SK-N-SH treated with all-trans-retinoic acid at 6 μM for 48 hours (cell line): ENCODE measurements at regions not wholly inside any gene's neighbourhood (a gene's known extent, or its start where the extent isn't known, plus 50 kb on each side); places are given as distances from the start of the nearest gene placed in this dataset.

Experiments used
- ATAC-seq: fragments of 200-7000 bp; cut with Tn5 transposase; 3 replicates; pipeline ENCODE4 v1.9.1; 2020; ENCODE audit warnings: mild to moderate bottlenecking, moderate library complexity
- BACH2 ChIP-seq: fragments of 250-450 bp; sonication (Bioruptor Pico); IDR thresholded peaks from 2 replicates; pipeline ENCODE4 v1.9.0; 2021; ENCODE audit warnings: mild to moderate bottlenecking, borderline replicate concordance
- CREB5 ChIP-seq: fragments of 250-450 bp; sonication (Bioruptor Pico); IDR thresholded peaks from 2 replicates; pipeline ENCODE4 v1.5.1; 2020; ENCODE audit warnings: low read depth, mild to moderate bottlenecking, moderate library complexity
- CSDC2 ChIP-seq: fragments of 250-450 bp; sonication (Bioruptor Pico); IDR thresholded peaks from 2 replicates; pipeline ENCODE4 v1.5.0; 2020; ENCODE audit warnings: mild to moderate bottlenecking, moderate library complexity
- CSRNP3 ChIP-seq: fragments of 250-450 bp; sonication (Bioruptor Pico); IDR thresholded peaks from 2 replicates; pipeline ENCODE4 v1.5.1; 2021; ENCODE audit warnings: mild to moderate bottlenecking, moderate library complexity
- GLIS3 ChIP-seq: fragments of 250-450 bp; sonication (Bioruptor Pico); IDR thresholded peaks from 2 replicates; pipeline ENCODE4 v1.5.0; 2020; ENCODE audit warnings: mild to moderate bottlenecking, moderate library complexity
- ISL1 ChIP-seq: fragments of 250-450 bp; sonication (Bioruptor Pico); IDR thresholded peaks from 2 replicates; pipeline ENCODE4 v2.1.2; 2022; ENCODE audit warnings: mild to moderate bottlenecking, moderate library complexity
- OSR1 ChIP-seq: fragments of 250-450 bp; sonication (Bioruptor Pico); IDR thresholded peaks from 2 replicates; pipeline ENCODE4 v1.8.0; 2022; ENCODE audit warnings: moderate library complexity, mild to moderate bottlenecking, inconsistent platforms
- PATZ1 ChIP-seq: fragments of 250-450 bp; sonication (Bioruptor Pico); IDR thresholded peaks from 2 replicates; pipeline ENCODE4 v1.8.0; 2020; ENCODE audit warnings: mild to moderate bottlenecking, moderate library complexity, borderline replicate concordance
- POU6F1 ChIP-seq: fragments of 250-450 bp; sonication (Bioruptor Pico); IDR thresholded peaks from 2 replicates; pipeline ENCODE4 v1.8.0; 2021; ENCODE audit warnings: low read depth, mild to moderate bottlenecking, moderate library complexity, borderline replicate concordance
- PPARA ChIP-seq: fragments of 250-450 bp; sonication (Bioruptor Pico); IDR thresholded peaks from 2 replicates; pipeline ENCODE4 v1.5.0; 2020; ENCODE audit warnings: mild to moderate bottlenecking, borderline replicate concordance
- TOX ChIP-seq: fragments of 250-450 bp; sonication (Bioruptor Pico); IDR thresholded peaks from 2 replicates; pipeline ENCODE4 v1.8.0; 2021; ENCODE audit warnings: mild to moderate bottlenecking, moderate library complexity, borderline replicate concordance
- TSHZ2 ChIP-seq: fragments of 250-450 bp; sonication (Bioruptor Pico); IDR thresholded peaks from 2 replicates; pipeline ENCODE4 v1.5.0; 2020; ENCODE audit warnings: mild to moderate bottlenecking, moderate library complexity
- ZFP3 ChIP-seq: fragments of 250-450 bp; sonication (Bioruptor Pico); IDR thresholded peaks from 2 replicates; pipeline ENCODE4 v1.5.0; 2020; ENCODE audit warnings: mild to moderate bottlenecking, moderate library complexity
- ZFP30 ChIP-seq: fragments of 450-650 bp; formaldehyde crosslinking; IDR thresholded peaks from 2 replicates; pipeline ENCODE4 v1.5.0; 2022; ENCODE audit warnings: mild to moderate bottlenecking, moderate library complexity
- ZNF70 ChIP-seq: fragments of 450-650 bp; formaldehyde crosslinking; IDR thresholded peaks from 2 replicates; pipeline ENCODE4 v1.5.0; 2020; ENCODE audit warnings: mild to moderate bottlenecking, moderate library complexity
- ZNF8 ChIP-seq: fragments of 450-650 bp; formaldehyde crosslinking; IDR thresholded peaks from 2 replicates; pipeline ENCODE4 v1.5.0; 2020; ENCODE audit warnings: mild to moderate bottlenecking, moderate library complexity

- peak; percentile 60 for TF ChIP-seq ISL1
- TF ChIP-seq CSDC2 = no peak
- ATAC-seq = peak; percentile 94
Measured at GRCh38 chr9:104247899-104248460, 153.9 kb downstream of the SMC2 start.

- TF ChIP-seq PPARA (CRISPR knock-in tag) (no peak), OSR1 (no peak), PATZ1 (no peak), GLIS3 (CRISPR knock-in tag) (no peak), POU6F1 (no peak)
- TF ChIP-seq, all 23 proteins: peak for 0
- ATAC-seq = no peak
Measured at GRCh38 chr9:104256031-104256695, 162.1 kb downstream of the SMC2 start.

GRCh38 chr9:104256696-104257062 is 162.6 kb downstream of the SMC2 start:
- no peak for ATAC-seq
- no peak for TF ChIP-seq OSR1
- TF ChIP-seq CSRNP3 (CRISPR knock-in tag) = no peak
- TF ChIP-seq GLIS3 (CRISPR knock-in tag) = no peak
- no peak for TF ChIP-seq POU6F1
- TF ChIP-seq ZNF70 = no peak
- no peak for TF ChIP-seq ZFP3 (CRISPR knock-in tag)
- no peak for TF ChIP-seq ISL1
- TF ChIP-seq TOX = no peak
- no peak for TF ChIP-seq ZNF8 (CRISPR knock-in tag)
- TF ChIP-seq ZFP30 = no peak
- TF ChIP-seq BACH2 = no peak
- no peak for TF ChIP-seq CREB5
- no peak for TF ChIP-seq TSHZ2 (CRISPR knock-in tag)
- no peak for TF ChIP-seq PATZ1
